ENCODE measurements at regions not wholly inside any gene's neighbourhood (a gene's known extent, or its start where the extent isn't known, plus 50 kb on each side); places are given as distances from the start of the nearest gene placed in this dataset.

GRCh38 chr7:46909601-46910051 lies 672.3 kb downstream of the TNS3 start:
- TF ChIP-seq CTCF (IDR thresholded peaks at IDR 0.05) (no peak), POLR2A (IDR thresholded peaks at IDR 0.05) (no peak)

Data from heart left ventricle (tissue), 13 donors.